GM12874 (cell line): ENCODE measurements at regions not wholly inside any gene's neighbourhood (a gene's known extent, or its start where the extent isn't known, plus 50 kb on each side); places are given as distances from the start of the nearest gene placed in this dataset.

ENCODE experiments used
- TF ChIP-seq, protein P1 (sequence below): IDR thresholded peaks from 2 replicates; pipeline ENCODE4 v1.5.1; 2011; ENCODE audit warnings: low read depth, mild to moderate bottlenecking, control low read depth, low read length, moderate library complexity; ENCODE audit not compliant: insufficient read depth

DNA sequence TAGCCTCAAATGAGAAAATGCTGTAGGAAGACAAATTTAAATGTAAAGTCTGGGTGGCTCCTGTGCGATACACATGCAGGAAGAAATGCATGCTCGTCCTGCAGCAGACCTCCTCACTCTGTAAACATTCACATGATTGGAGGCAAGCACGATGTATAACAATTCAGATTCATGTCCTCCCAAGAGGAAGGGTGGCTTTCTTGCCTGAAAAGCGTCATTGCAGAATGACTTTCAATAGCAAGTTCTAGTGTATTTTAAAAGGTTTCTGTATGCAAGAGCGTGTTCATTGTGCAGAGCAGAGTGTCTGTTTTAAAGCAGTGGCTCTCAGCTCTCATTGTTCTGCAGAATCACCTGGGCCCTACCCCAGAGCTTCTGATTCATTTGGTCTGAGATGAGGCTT is 170.3 kb upstream of the CELF2 start:
- TF ChIP-seq, protein P1, sequence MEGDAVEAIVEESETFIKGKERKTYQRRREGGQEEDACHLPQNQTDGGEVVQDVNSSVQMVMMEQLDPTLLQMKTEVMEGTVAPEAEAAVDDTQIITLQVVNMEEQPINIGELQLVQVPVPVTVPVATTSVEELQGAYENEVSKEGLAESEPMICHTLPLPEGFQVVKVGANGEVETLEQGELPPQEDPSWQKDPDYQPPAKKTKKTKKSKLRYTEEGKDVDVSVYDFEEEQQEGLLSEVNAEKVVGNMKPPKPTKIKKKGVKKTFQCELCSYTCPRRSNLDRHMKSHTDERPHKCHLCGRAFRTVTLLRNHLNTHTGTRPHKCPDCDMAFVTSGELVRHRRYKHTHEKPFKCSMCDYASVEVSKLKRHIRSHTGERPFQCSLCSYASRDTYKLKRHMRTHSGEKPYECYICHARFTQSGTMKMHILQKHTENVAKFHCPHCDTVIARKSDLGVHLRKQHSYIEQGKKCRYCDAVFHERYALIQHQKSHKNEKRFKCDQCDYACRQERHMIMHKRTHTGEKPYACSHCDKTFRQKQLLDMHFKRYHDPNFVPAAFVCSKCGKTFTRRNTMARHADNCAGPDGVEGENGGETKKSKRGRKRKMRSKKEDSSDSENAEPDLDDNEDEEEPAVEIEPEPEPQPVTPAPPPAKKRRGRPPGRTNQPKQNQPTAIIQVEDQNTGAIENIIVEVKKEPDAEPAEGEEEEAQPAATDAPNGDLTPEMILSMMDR = no peak

GRCh38 chr10:10848488-10849111 is 169.1 kb upstream of the CELF2 start:
- TF ChIP-seq, protein P1 = no peak

GRCh38 chr10:10849306-10849705 is 168.4 kb upstream of the CELF2 start:
- TF ChIP-seq, protein P1 = no peak

- TF ChIP-seq, protein P1 = no peak
Measured at GRCh38 chr10:10850214-10850613, 167.5 kb upstream of the CELF2 start.

- TF ChIP-seq, protein P1 = no peak
Measured at GRCh38 chr10:10852464-10852863, 165.2 kb upstream of the CELF2 start.

GRCh38 chr10:10853954-10854353 is 163.7 kb upstream of the CELF2 start:
- TF ChIP-seq, protein P1 = no peak

DNA sequence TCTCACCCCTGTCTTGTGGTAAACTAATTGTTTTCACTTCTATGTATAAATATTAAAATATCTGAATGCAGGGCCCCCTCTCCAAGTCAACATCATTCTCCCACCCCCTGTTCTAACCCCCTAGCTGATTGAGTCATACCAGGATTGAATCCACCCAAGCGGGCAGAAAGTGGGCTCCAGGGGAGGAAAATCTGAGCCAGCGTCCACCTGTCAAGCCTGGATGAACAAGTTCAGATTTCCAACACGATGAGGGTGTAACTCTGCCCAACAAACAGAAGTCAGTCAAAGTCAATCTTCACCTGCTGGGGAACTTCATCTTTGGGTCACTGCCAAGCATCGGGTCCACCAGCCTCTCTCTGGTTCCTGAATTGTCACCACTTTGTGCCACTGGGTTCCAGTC is 162.9 kb upstream of the CELF2 start:
- TF ChIP-seq, protein P1 = no peak

DNA sequence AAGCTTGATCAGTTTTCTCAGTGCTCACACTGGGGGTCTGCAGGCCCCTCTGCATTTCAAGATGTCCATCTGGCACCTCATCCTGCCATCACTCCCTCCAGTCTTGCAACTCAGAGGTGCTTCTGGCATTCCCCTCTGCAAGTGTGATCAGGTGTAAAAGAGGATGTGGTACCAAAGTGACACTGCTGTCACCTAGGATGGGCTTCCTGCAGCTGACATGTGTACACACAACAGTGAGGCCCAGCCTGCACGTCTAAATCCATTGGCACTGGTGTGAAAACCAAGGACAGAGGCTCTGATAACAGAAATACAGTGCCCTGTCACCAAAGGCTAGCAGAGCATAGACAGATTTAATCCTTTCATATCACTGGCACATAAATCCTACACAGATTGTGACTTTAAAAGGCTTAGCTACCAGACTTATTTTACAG is 162.5 kb upstream of the CELF2 start:
- TF ChIP-seq, protein P1 = no peak
